HEK293 (cell line): ENCODE measurements at regions not wholly inside any gene's neighbourhood (a gene's known extent, or its start where the extent isn't known, plus 50 kb on each side); places are given as distances from the start of the nearest gene placed in this dataset.
A peak's percentile ranks its signal among the peaks of the same experiment; 100 is the strongest.

Experiments
- CTCF ChIA-PET: fragments of 350-600 bp; formaldehyde crosslinking; extraction: SDS; loops from one replicate; lab custom pipeline; 2021; ENCODE audit warnings: antibody characterized with exemption; lab: Yijun Ruan, JAX
- POLR2A ChIA-PET: fragments of 300-600 bp; formaldehyde crosslinking; extraction: SDS; loops from one replicate; lab custom pipeline; 2020; ENCODE audit warnings: antibody characterized with exemption, inconsistent platforms; lab: Yijun Ruan, JAX
- H3K27ac ChIP-seq: fragments of 200-500 bp; sonication (Bioruptor generic); 2 replicates; pipeline ENCODE4 v1.5.1; 2014; ENCODE audit warnings: low read depth, low read length, control low read depth, inconsistent platforms; ENCODE audit errors: extremely low read depth
- H3K36me3 ChIP-seq, 2 experiments: fragments of 200-500 bp in 1 of 2; sonication (Bioruptor generic) in 1 of 2; 1 replicate in 1 of 2; 2 replicates in 1 of 2; pipeline ENCODE4 v1.5.1; 2014 to 2017; ENCODE audit warnings: inconsistent platforms in 2 of 2, low read length in 2 of 2; ENCODE audit not compliant: control insufficient read depth in 2 of 2, insufficient read depth in 1 of 2
- H3K4me1 ChIP-seq: fragments of 200-500 bp; sonication (Bioruptor generic); 2 replicates; pipeline ENCODE4 v1.5.1; 2014; ENCODE audit warnings: mild to moderate bottlenecking, low read length, inconsistent platforms; ENCODE audit not compliant: control insufficient read depth, insufficient read depth
- H3K4me3 ChIP-seq: 2 replicates; pipeline ENCODE4 v1.5.1; 2011; ENCODE audit warnings: low read depth, mild to moderate bottlenecking, control low read depth, low read length, moderate library complexity
- H3K9me3 ChIP-seq: fragments of 200-500 bp; sonication (Bioruptor generic); 2 replicates; pipeline ENCODE4 v1.5.1; 2014; ENCODE audit warnings: low read depth, low read length, inconsistent platforms; ENCODE audit not compliant: control insufficient read depth, insufficient read depth
- KLF8 ChIP-seq: fragments of 450-650 bp; formaldehyde crosslinking; IDR thresholded peaks from 2 replicates; pipeline ENCODE4 v1.5.1; 2016; ENCODE audit warnings: missing biosample characterization, missing genetic modification characterization
- KLF9 ChIP-seq: fragments of 450-650 bp; formaldehyde crosslinking; IDR thresholded peaks from 2 replicates; pipeline ENCODE4 v1.5.1; 2016; ENCODE audit warnings: missing biosample characterization, missing genetic modification characterization, low read depth
- OSR2 ChIP-seq: fragments of 450-650 bp; formaldehyde crosslinking; IDR thresholded peaks from 2 replicates; pipeline ENCODE4 v1.5.1; 2016; ENCODE audit warnings: missing biosample characterization, missing genetic modification characterization
- REPIN1 ChIP-seq: fragments of 450-650 bp; formaldehyde crosslinking; IDR thresholded peaks from 2 replicates; pipeline ENCODE4 v1.5.1; 2017; ENCODE audit warnings: missing biosample characterization, missing genetic modification characterization, low read depth
- ZNF366 ChIP-seq: fragments of 450-650 bp; formaldehyde crosslinking; conservative IDR thresholded peaks from 2 replicates; pipeline ENCODE4 v1.5.1; 2016; ENCODE audit warnings: missing biosample characterization, missing genetic modification characterization
- ZNF37A ChIP-seq: fragments of 450-650 bp; IDR thresholded peaks from 2 replicates; pipeline ENCODE4 v1.5.1; 2018; ENCODE audit warnings: missing biosample characterization, missing genetic modification characterization
- ZNF560 ChIP-seq: fragments of 450-650 bp; formaldehyde crosslinking; IDR thresholded peaks from 2 replicates; pipeline ENCODE4 v1.5.1; 2017; ENCODE audit warnings: missing biosample characterization, missing genetic modification characterization, borderline replicate concordance
- ZNF585B ChIP-seq: fragments of 450-650 bp; formaldehyde crosslinking; IDR thresholded peaks from 2 replicates; pipeline ENCODE4 v1.5.1; 2016; ENCODE audit warnings: missing biosample characterization, missing genetic modification characterization
- ZNF600 ChIP-seq: fragments of 450-650 bp; formaldehyde crosslinking; IDR thresholded peaks from 2 replicates; pipeline ENCODE4 v1.5.1; 2016; ENCODE audit warnings: missing biosample characterization, missing genetic modification characterization
- ZNF621 ChIP-seq: fragments of 450-650 bp; formaldehyde crosslinking; IDR thresholded peaks from 2 replicates; pipeline ENCODE4 v1.5.1; 2017; ENCODE audit warnings: missing biosample characterization, missing genetic modification characterization
- ZXDB ChIP-seq: fragments of 450-650 bp; formaldehyde crosslinking; IDR thresholded peaks from 2 replicates; pipeline ENCODE4 v1.5.1; 2016; ENCODE audit warnings: missing biosample characterization, missing genetic modification characterization
- TF ChIP-seq, protein P1 (sequence below): fragments of 450-650 bp; formaldehyde crosslinking; IDR thresholded peaks from 2 replicates; pipeline ENCODE4; 2016; ENCODE audit warnings: missing biosample characterization, missing genetic modification characterization
- TF ChIP-seq, protein P2 (sequence below): fragments of 450-650 bp; formaldehyde crosslinking; IDR thresholded peaks from 2 replicates; pipeline ENCODE4 v1.5.1; 2016; ENCODE audit warnings: missing biosample characterization, missing genetic modification characterization
- TF ChIP-seq, protein P3 (sequence below): fragments of 450-650 bp; formaldehyde crosslinking; IDR thresholded peaks from 2 replicates; pipeline ENCODE4 v1.5.1; 2017; ENCODE audit warnings: missing biosample characterization, missing genetic modification characterization

DNA sequence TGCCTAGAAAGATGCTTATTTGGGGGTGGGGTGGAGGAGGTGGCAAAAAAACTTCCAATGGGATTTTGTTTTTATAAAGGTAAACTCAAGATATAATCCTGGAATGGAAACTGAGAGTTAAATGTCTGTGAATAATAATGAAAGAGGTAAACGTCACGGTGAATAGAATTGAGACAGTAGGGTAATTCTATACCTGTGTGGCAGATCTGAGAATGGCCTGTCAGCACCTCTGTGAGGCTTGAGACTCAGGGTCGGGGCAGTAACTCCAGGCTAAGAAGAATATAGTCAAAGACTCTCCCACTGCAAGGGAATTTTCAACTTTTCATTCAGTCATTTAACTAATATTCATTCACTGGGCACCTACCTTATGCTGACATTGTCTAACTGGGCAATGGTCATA, 581.2 kb upstream of the ZNF608 start:
- H3K4me1 ChIP-seq = peaks cover 42% of the 10 kb centered on the region
- POLR2A ChIA-PET = interaction anchor here (1.4 kb wide), 1 partner anchor 158 kb away, joined by 9 read pairs; no protein-coding TSS in a partner anchor
- H3K9me3 ChIP-seq = no peaks in the 10 kb centered on the region
- H3K4me3 ChIP-seq = no peak overlapping the region
- no peaks in the 10 kb centered on the region for H3K36me3 ChIP-seq
- H3K27ac ChIP-seq = no peak overlapping the region; the same call in 1 of the 2 replicates
- no peak for TF ChIP-seq REPIN1 (tag by site-specific recombination)
- TF ChIP-seq KLF9 (tag by site-specific recombination) = no peak
- TF ChIP-seq ZNF37A = no peak
- TF ChIP-seq, protein P1, sequence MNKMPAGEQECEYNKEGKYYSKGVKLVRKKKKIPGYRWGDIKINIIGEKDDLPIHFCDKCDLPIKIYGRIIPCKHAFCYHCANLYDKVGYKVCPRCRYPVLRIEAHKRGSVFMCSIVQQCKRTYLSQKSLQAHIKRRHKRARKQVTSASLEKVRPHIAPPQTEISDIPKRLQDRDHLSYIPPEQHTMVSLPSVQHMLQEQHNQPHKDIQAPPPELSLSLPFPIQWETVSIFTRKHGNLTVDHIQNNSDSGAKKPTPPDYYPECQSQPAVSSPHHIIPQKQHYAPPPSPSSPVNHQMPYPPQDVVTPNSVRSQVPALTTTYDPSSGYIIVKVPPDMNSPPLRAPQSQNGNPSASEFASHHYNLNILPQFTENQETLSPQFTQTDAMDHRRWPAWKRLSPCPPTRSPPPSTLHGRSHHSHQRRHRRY = no peak
- no peak for TF ChIP-seq ZNF621 (tag by site-specific recombination)
- TF ChIP-seq ZNF366 (tag by site-specific recombination) = 0 out of 2 replicates have a peak, but pooled peaks have one; percentile 21
- no peak for TF ChIP-seq ZNF600 (tag by site-specific recombination)
- no peak for TF ChIP-seq ZXDB (tag by site-specific recombination)
- TF ChIP-seq OSR2 (tag by site-specific recombination) = peak; percentile 68; the same call in 1 of the 2 replicates
- no peak for TF ChIP-seq ZNF585B
- CTCF ChIA-PET = interaction anchor here (0.7 kb wide), 1 partner anchor 1445 kb away, joined by 3 read pairs; no protein-coding TSS in a partner anchor

DNA sequence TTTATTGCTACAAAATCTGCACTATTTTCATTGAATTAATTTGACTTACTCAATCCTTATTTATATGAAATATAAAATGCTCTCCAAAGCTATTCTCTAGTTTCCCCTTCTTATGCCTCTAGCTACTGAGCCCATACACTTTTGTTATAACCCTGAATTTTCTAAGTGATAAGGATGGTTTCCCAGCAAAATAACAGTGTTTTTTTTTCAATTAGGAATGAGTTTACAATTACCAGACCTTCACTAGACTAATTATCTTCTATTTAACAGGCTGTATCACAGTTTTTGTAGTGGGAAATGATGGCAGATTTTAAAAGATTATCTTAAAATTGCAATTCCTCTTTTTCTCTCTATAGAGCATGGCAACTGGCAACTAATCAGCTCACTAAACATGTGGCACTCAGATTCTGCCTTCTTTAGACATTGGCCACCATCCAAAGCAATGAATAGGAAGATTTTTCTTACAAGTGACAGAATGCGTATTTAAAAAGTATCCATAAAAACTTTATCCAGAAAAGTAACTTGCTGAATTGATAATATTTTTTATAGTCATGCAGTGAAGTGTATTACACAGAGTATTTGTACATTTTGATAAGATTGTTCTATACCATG, 585.7 kb upstream of the ZNF608 start:
- no peak overlapping the region for H3K27ac ChIP-seq

DNA sequence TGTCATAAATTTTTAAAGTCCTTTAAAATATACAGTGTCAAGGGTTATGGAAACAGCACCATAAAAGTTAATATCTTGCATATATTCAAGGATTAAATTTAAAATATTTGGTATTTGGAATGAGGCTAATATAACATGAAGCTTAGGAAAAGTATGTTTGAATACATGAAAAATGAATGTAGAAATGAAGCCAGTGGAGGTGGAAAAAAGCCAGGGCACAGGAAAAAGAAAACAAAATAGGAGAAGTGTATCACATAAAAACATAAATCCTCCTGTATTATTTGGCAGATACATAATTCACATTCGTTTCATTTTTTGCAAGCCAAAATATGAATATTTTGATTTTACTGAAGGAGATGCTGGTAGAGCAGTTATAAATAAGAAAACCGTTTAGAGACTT, 587.0 kb upstream of the ZNF608 start:
- ChIA-PET POLR2A (interaction anchor here (0.7 kb wide), 1 partner anchor 432 kb away, joined by 5 read pairs; no protein-coding TSS in a partner anchor), CTCF (interaction anchor here (0.6 to 0.7 kb wide), 2 partner anchors 19 to 1446 kb away, joined by 3 to 4 read pairs; no protein-coding TSS in a partner anchor)
- Histone ChIP-seq H3K36me3 (no peaks in the 10 kb centered on the region), H3K4me1 (peaks cover 15% of the 10 kb centered on the region), H3K9me3 (no peaks in the 10 kb centered on the region), H3K4me3 (no peak overlapping the region), H3K27ac (no peak overlapping the region)
- no peak for TF ChIP-seq ZNF560 (tag by site-specific recombination)
- TF ChIP-seq, protein P2, sequence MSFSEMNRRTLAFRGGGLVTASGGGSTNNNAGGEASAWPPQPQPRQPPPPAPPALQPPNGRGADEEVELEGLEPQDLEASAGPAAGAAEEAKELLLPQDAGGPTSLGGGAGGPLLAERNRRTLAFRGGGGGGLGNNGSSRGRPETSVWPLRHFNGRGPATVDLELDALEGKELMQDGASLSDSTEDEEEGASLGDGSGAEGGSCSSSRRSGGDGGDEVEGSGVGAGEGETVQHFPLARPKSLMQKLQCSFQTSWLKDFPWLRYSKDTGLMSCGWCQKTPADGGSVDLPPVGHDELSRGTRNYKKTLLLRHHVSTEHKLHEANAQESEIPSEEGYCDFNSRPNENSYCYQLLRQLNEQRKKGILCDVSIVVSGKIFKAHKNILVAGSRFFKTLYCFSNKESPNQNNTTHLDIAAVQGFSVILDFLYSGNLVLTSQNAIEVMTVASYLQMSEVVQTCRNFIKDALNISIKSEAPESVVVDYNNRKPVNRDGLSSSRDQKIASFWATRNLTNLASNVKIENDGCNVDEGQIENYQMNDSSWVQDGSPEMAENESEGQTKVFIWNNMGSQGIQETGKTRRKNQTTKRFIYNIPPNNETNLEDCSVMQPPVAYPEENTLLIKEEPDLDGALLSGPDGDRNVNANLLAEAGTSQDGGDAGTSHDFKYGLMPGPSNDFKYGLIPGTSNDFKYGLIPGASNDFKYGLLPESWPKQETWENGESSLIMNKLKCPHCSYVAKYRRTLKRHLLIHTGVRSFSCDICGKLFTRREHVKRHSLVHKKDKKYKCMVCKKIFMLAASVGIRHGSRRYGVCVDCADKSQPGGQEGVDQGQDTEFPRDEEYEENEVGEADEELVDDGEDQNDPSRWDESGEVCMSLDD (tag by site-specific recombination) = no peak
- no peak for TF ChIP-seq KLF8 (tag by site-specific recombination)
- TF ChIP-seq, all 188 proteins: peak for 0

More for the DNA sequence above, 585.7 kb upstream of the ZNF608 start:
- Histone ChIP-seq H3K9me3 (no peaks in the 10 kb centered on the region), H3K4me1 (peaks cover 25% of the 10 kb centered on the region), H3K4me3 (no peak overlapping the region), H3K36me3 (no peaks in the 10 kb centered on the region)
- ChIA-PET CTCF (interaction anchor here (0.6 kb wide), 1 partner anchor 12 kb away, joined by 3 read pairs; no protein-coding TSS in a partner anchor), POLR2A (no interaction called here)
- TF ChIP-seq, protein P3, sequence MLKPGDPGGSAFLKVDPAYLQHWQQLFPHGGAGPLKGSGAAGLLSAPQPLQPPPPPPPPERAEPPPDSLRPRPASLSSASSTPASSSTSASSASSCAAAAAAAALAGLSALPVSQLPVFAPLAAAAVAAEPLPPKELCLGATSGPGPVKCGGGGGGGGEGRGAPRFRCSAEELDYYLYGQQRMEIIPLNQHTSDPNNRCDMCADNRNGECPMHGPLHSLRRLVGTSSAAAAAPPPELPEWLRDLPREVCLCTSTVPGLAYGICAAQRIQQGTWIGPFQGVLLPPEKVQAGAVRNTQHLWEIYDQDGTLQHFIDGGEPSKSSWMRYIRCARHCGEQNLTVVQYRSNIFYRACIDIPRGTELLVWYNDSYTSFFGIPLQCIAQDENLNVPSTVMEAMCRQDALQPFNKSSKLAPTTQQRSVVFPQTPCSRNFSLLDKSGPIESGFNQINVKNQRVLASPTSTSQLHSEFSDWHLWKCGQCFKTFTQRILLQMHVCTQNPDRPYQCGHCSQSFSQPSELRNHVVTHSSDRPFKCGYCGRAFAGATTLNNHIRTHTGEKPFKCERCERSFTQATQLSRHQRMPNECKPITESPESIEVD = peak; percentile 65
- TF ChIP-seq ZNF37A = no peak
